HCT116 (cell line): ENCODE measurements at regions not wholly inside any gene's neighbourhood (a gene's known extent, or its start where the extent isn't known, plus 50 kb on each side); places are given as distances from the start of the nearest gene placed in this dataset.

Experiments
- ATAC-seq: fragments of 200-7000 bp; cut with Tn5 transposase; 2 replicates; pipeline ENCODE4 v1.9.1; 2020; ENCODE audit warnings: mild to moderate bottlenecking, moderate library complexity
- BruUV-seq: library from RNA; stranded (reverse); fragments of 400-500 nt; replicated peaks from 2 replicates; lab custom pipeline; 2021; lab: Mats Ljungman, UMichigan
- CTCF ChIA-PET: fragments of 300-600 bp; sonication (Branson Sonifier 250); formaldehyde crosslinking; loops from one replicate; lab custom pipeline; 2021; ENCODE audit warnings: antibody characterized with exemption; lab: Charles Lee
- POLR2A ChIA-PET: fragments of 300-600, 350-600 bp; sonication (Branson Sonifier 250); formaldehyde crosslinking; loops from one replicate; lab custom pipeline; 2021; ENCODE audit warnings: antibody characterized with exemption; lab: Charles Lee
- RAD21 ChIA-PET, 2 experiments: fragments of 300-600 bp; sonication (Branson Sonifier 250); formaldehyde crosslinking; loops; one replicate each; lab custom pipeline; 2023; ENCODE audit warnings: low total read pairs in 2 of 2; ENCODE audit not compliant: uncharacterized antibody in 2 of 2, unreplicated experiment in 2 of 2, low non-redundant PET in 1 of 2; lab: Charles Lee
- DNase-seq: peaks from one replicate; pipeline ENCODE4 v3.0.0-alpha.2; 2010; ENCODE audit warnings: low read depth, low spot score
- H2AFZ ChIP-seq: fragments of 200-600 bp; shearing (Covaris generic), sonication (generic); 2 replicates; pipeline ENCODE4 v1.6.1; 2017; ENCODE audit warnings: low read depth, mixed run types, mixed read lengths, antibody characterized with exemption, low read length; ENCODE audit not compliant: poor library complexity, severe bottlenecking
- H3K27ac ChIP-seq: 2 replicates; pipeline ENCODE4 v1.5.1; 2012; ENCODE audit warnings: low read depth, low read length
- H3K27me3 ChIP-seq: fragments of 200-600 bp; sonication (generic); 2 replicates; pipeline ENCODE4 v1.6.1; 2016; ENCODE audit warnings: mixed run types, low read length, mixed read lengths; ENCODE audit not compliant: insufficient read depth
- H3K36me3 ChIP-seq, 2 experiments: fragments of 200-500 bp in 1 of 2; fragments of 200-600 bp in 1 of 2; sonication (Bioruptor generic) in 1 of 2; sonication (generic) in 1 of 2; 2 replicates each; pipeline versions ENCODE4 v1.5.1 to v1.6.1; 2014 to 2016; ENCODE audit warnings: low read length in 2 of 2, inconsistent platforms in 1 of 2, mixed read lengths in 1 of 2, mixed run types in 1 of 2; ENCODE audit not compliant: insufficient read depth in 2 of 2, control insufficient read depth in 1 of 2
- H3K4me1 ChIP-seq, 2 experiments: fragments of 200-600 bp in 1 of 2; sonication (generic) in 1 of 2; 2 replicates each; pipeline versions ENCODE4 v1.5.1 to v1.6.1; 2012 to 2017; ENCODE audit warnings: low read length in 2 of 2, inconsistent platforms in 1 of 2, mild to moderate bottlenecking in 1 of 2, mixed read lengths in 1 of 2, mixed run types in 1 of 2, moderate library complexity in 1 of 2; ENCODE audit not compliant: insufficient read depth in 2 of 2, control insufficient read depth in 1 of 2
- H3K4me2 ChIP-seq: fragments of 200-600 bp; sonication (generic); 2 replicates; pipeline ENCODE4 v1.6.1; 2017; ENCODE audit warnings: mixed run types, low read length, mixed read lengths
- H3K4me3 ChIP-seq, 2 experiments: fragments of 200-600 bp in 1 of 2; sonication (generic) in 1 of 2; replicated peaks in 1 of 2; 2 replicates each; pipeline ENCODE4 v1.5.1; 2011 to 2016; ENCODE audit warnings: low read length in 2 of 2, control low read depth in 1 of 2, low read depth in 1 of 2, mild to moderate bottlenecking in 1 of 2, mixed read lengths in 1 of 2, mixed run types in 1 of 2
- H3K79me2 ChIP-seq: fragments of 200-600 bp; sonication (generic); 2 replicates; pipeline ENCODE4 v1.6.1; 2017; ENCODE audit warnings: mild to moderate bottlenecking, mixed run types, low read length, moderate library complexity, mixed read lengths; ENCODE audit not compliant: insufficient read depth
- H3K9ac ChIP-seq: fragments of 200-600 bp; sonication (generic); 2 replicates; pipeline ENCODE4 v1.6.1; 2016; ENCODE audit warnings: low read length, mixed read lengths
- H3K9me2 ChIP-seq: fragments of 200-600 bp; sonication (generic), shearing (Covaris generic); 2 replicates; pipeline ENCODE4 v1.6.1; 2017; ENCODE audit warnings: mixed run types, mild to moderate bottlenecking, moderate library complexity; ENCODE audit not compliant: insufficient read depth
- H3K9me3 ChIP-seq, 2 experiments: fragments of 200-500 bp in 1 of 2; fragments of 200-600 bp in 1 of 2; sonication (Bioruptor generic) in 1 of 2; sonication (generic) in 1 of 2; 2 replicates each; pipeline ENCODE4 v1.6.1; 2014 to 2017; ENCODE audit warnings: low read length in 2 of 2, mixed read lengths in 2 of 2, inconsistent platforms in 1 of 2, low read depth in 1 of 2, mild to moderate bottlenecking in 1 of 2, mixed run types in 1 of 2, moderate library complexity in 1 of 2; ENCODE audit not compliant: control insufficient read depth in 1 of 2, insufficient read depth in 1 of 2
- H4K20me1 ChIP-seq: fragments of 200-600 bp; sonication (generic), shearing (Covaris generic); 2 replicates; pipeline ENCODE4 v1.6.1; 2017; ENCODE audit warnings: mixed run types, mild to moderate bottlenecking, moderate library complexity; ENCODE audit not compliant: insufficient read depth
- CBX3 ChIP-seq: IDR thresholded peaks from 2 replicates; pipeline ENCODE4 v1.6.1; 2012; ENCODE audit warnings: low read depth
- CTCF ChIP-seq, 3 experiments: fragments of 200-600 bp in 1 of 3; sonication (generic) in 1 of 3; IDR thresholded peaks in 2 of 3; conservative IDR thresholded peaks in 1 of 3; 2 replicates each; pipeline ENCODE4 v1.5.1; 2012 to 2017; ENCODE audit warnings: low read depth in 2 of 3, low read length in 2 of 3, antibody characterized with exemption in 1 of 3, borderline replicate concordance in 1 of 3, control low read depth in 1 of 3, mild to moderate bottlenecking in 1 of 3, mixed read lengths in 1 of 3, mixed run types in 1 of 3, moderate library complexity in 1 of 3; ENCODE audit not compliant: insufficient read depth in 1 of 3
- FOSL1 ChIP-seq: IDR thresholded peaks from 2 replicates; pipeline ENCODE4 v1.6.1; 2012; ENCODE audit warnings: low read depth
- RAD21 ChIP-seq: IDR thresholded peaks from 2 replicates; pipeline ENCODE4 v1.6.1; 2012; ENCODE audit warnings: low read depth, mild to moderate bottlenecking
- REST ChIP-seq: IDR thresholded peaks from 2 replicates; pipeline ENCODE4 v1.6.1; 2012; ENCODE audit warnings: low read depth
- SIN3A ChIP-seq: IDR thresholded peaks from 2 replicates; pipeline ENCODE4 v1.6.1; 2012; ENCODE audit warnings: low read depth
- SRF ChIP-seq: IDR thresholded peaks from 2 replicates; pipeline ENCODE4 v1.6.1; 2012; ENCODE audit warnings: low read depth
- ZFX ChIP-seq: fragments of 450-650 bp; IDR thresholded peaks from 2 replicates; pipeline ENCODE4 v1.6.1; 2017
- ZNF274 ChIP-seq: fragments of 200-500 bp; sonication (Bioruptor generic); IDR thresholded peaks from 2 replicates; pipeline ENCODE4 v1.6.1; 2014; ENCODE audit warnings: mild to moderate bottlenecking, low read depth, low read length, inconsistent platforms
- intact Hi-C: fragments of 100-400 bp; cut with micrococcal nuclease; formaldehyde crosslinking; loops from 2 replicates; pipeline ENCODE4 v1.10.0; 2022

GRCh38 chr5:111675201-111675934 is 81.6 kb downstream of the NREP start:
- BruUV-seq: no TSS peak
- Histone ChIP-seq H4K20me1 (no peaks in the 10 kb centered on the region), H3K27me3 (no peaks in the 10 kb centered on the region), H3K4me3 (no peak overlapping the region), H3K4me2 (no peak overlapping the region), H3K9me3 (no peaks in the 10 kb centered on the region), H3K36me3 (no peaks in the 10 kb centered on the region), H2AFZ (no peak overlapping the region), H3K9ac (no peak overlapping the region), H3K79me2 (no peaks in the 10 kb centered on the region), H3K9me2 (no peaks in the 10 kb centered on the region), H3K27ac (no peak overlapping the region), H3K4me1 (peaks cover 1 to 6% of the 10 kb centered on the region in 2 experiments; a peak in 3 of 4 replicates)
- ChIA-PET CTCF (no interaction called here), POLR2A (no interaction called here), RAD21 (no interaction called here)
- intact Hi-C loops: no loop called here
- ATAC-seq (no peak), DNase-seq (no peak)
- TF ChIP-seq SRF: no peak
- TF ChIP-seq CBX3: no peak
- TF ChIP-seq FOSL1: no peak
- no peak for TF ChIP-seq ZFX
- no peak for TF ChIP-seq SIN3A
- TF ChIP-seq CTCF (IDR thresholded peaks at IDR 0.05 in 2 of 3, conservative IDR thresholded peaks at IDR 0.05 in 1 of 3; ENCODE audit: borderline replicate concordance in 1 of 3, insufficient read depth in 1 of 3, low read depth in 2 of 3, low read length in 2 of 3): no peak

GRCh38 chr5:111673891-111674626 is 82.9 kb downstream of the NREP start:
- no peak overlapping the region for H3K9ac ChIP-seq
- no peaks in the 10 kb centered on the region for H3K79me2 ChIP-seq
- ATAC-seq: no peak
- POLR2A ChIA-PET: no interaction called here
- intact Hi-C loops: no loop called here
- no peak overlapping the region for H2AFZ ChIP-seq
- no peak overlapping the region for H3K27ac ChIP-seq
- H3K9me3 ChIP-seq: no peaks in the 10 kb centered on the region
- no peaks in the 10 kb centered on the region for H3K9me2 ChIP-seq
- CTCF ChIA-PET: no interaction called here
- no peak overlapping the region for H3K4me3 ChIP-seq
- H3K27me3 ChIP-seq: no peaks in the 10 kb centered on the region
- no peaks in the 10 kb centered on the region for H4K20me1 ChIP-seq
- H3K36me3 ChIP-seq: no peaks in the 10 kb centered on the region
- no TSS peak for BruUV-seq
- DNase-seq: no peak
- H3K4me1 ChIP-seq: no peaks in the 10 kb centered on the region
- RAD21 ChIA-PET: no interaction called here
- TF ChIP-seq ZNF274 (no peak), REST (no peak), RAD21 (no peak)
- TF ChIP-seq, all 23 proteins: peak for 0
- H3K4me2 ChIP-seq: no peak overlapping the region
